ENCODE measurements at regions not wholly inside any gene's neighbourhood (a gene's known extent, or its start where the extent isn't known, plus 50 kb on each side); places are given as distances from the start of the nearest gene placed in this dataset.

DNA sequence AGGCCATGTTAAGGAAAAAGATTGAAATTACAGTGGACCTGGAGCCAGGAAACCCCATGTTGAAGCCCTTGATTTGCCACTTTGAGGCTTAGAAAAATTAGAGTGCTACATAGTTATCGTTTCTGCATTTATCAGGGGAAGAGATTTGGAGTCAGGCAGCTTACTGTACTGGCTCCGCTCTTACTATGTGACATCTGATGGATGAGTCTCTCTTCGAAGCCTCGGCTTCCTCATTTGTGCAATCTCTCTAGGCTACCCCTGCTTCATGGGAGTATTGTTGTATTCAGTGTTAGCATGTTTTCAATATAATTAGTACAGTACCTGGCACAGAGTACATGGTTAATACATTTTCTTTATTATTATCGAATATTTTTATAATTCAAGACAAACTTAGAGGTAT, 480.4 kb upstream of the USP24 start:
- Mint-ChIP-seq H3K27me3 (no peaks in the 10 kb centered on the region), H3K4me1 (no peaks in the 10 kb centered on the region), H3K4me3 (no peak overlapping the region), H3K9me3 (no peaks in the 10 kb centered on the region), H3K27ac (no peak overlapping the region), H3K36me3 (no peaks in the 10 kb centered on the region)
- ATAC-seq, result no peak

DNA sequence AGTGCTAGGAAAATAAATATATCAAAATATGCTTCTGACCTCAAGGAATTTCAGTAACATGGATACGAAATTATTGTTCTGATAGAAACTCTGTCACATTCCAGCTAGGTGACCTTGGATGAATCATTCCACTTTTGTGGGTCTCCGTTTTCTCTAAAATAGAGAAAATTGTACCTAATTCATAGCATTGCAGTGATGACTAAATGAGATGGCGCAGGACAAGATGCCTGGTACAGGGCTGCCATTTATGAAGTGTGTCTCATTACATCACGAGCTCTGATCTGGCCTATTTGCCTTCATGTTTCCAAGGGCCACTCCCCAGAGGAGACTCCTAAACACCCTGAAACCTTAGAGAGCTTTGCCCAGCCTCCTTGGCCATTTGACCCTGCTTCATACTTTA, 480.0 kb upstream of the USP24 start:
- no peak overlapping the region for H3K27ac Mint-ChIP-seq
- no peaks in the 10 kb centered on the region for H3K36me3 Mint-ChIP-seq
- no peak overlapping the region for H3K4me3 Mint-ChIP-seq
- no peaks in the 10 kb centered on the region for H3K4me1 Mint-ChIP-seq
- no peaks in the 10 kb centered on the region for H3K27me3 Mint-ChIP-seq
- ATAC-seq, result no peak
- H3K9me3 Mint-ChIP-seq, result no peaks in the 10 kb centered on the region

DNA sequence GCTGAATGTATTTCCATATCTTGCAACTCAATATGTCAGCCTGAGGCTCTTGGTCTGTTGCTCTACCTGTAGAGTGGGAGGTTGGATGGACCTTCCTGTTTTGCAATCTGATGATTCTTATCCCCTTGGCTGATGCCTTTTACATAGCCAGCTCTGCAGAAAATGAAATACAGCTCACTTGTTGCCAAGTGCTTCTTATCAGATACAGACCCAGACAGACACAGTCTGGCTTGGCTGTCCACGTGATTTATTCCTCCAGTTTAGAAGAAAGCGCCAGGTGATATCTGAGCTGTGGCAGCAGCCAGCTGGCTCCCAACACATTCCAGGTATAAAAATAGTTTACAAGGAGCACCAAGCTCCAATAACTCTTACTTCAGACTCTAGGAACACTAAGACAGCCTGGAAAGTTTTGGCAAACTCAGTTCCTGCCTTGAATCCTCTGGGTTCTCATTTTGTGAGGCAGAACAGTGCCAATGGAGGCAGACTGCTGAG, 479.2 kb upstream of the USP24 start:
- no peak for ATAC-seq
- no peaks in the 10 kb centered on the region for H3K36me3 Mint-ChIP-seq
- no peaks in the 10 kb centered on the region for H3K9me3 Mint-ChIP-seq
- no peaks in the 10 kb centered on the region for H3K4me1 Mint-ChIP-seq
- H3K27me3 Mint-ChIP-seq, result no peaks in the 10 kb centered on the region
- H3K27ac Mint-ChIP-seq, result no peak overlapping the region
- H3K4me3 Mint-ChIP-seq, result no peak overlapping the region

DNA sequence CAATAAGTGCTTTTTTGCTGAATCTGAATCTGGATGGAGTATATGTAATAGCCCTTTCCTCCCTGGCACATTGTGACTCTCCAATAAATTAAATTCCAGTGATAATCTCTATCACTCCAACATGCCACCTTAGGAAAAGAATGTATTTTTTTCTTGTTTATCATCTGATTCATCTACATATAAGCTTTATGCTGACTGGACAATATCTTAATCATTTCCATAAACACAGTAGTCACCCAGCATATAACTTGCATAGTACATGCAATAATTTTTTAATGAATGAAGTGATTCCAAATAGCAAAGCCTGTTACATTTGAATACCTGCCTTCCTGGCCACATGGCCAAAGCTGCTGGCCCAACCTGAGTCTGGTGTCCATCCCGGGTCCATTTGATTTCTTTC, 477.6 kb upstream of the USP24 start:
- Mint-ChIP-seq H3K9me3 (no peaks in the 10 kb centered on the region), H3K27me3 (peaks cover 9% of the 10 kb centered on the region), H3K4me3 (no peak overlapping the region), H3K4me1 (no peaks in the 10 kb centered on the region), H3K27ac (no peak overlapping the region), H3K36me3 (no peaks in the 10 kb centered on the region)
- ATAC-seq, result no peak

DNA sequence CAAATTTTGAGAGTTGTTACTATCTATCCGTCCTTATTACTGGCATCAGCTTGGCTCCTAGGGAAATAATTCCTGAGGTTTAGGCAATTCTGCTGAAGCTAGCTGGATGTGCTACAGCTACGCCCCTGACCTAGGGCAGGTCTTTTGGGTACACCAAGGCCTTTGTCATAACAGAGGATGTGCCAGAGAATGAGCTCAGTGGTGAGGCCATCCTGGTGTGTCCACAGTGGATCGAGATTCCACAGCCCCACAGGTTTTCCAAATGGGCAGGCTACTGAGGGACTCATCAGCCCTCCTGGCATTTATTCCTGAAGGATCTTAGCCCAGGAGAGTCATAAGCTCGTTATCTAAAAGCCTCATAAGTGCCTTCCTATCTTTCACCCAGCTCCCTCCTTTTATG, 475.2 kb upstream of the USP24 start:
- no peaks in the 10 kb centered on the region for H3K9me3 Mint-ChIP-seq
- no peaks in the 10 kb centered on the region for H3K4me1 Mint-ChIP-seq
- no peak for ATAC-seq
- H3K36me3 Mint-ChIP-seq, result no peaks in the 10 kb centered on the region
- H3K27me3 Mint-ChIP-seq, result peaks cover 26% of the 10 kb centered on the region
- no peak overlapping the region for H3K4me3 Mint-ChIP-seq
- H3K27ac Mint-ChIP-seq, result no peak overlapping the region

DNA sequence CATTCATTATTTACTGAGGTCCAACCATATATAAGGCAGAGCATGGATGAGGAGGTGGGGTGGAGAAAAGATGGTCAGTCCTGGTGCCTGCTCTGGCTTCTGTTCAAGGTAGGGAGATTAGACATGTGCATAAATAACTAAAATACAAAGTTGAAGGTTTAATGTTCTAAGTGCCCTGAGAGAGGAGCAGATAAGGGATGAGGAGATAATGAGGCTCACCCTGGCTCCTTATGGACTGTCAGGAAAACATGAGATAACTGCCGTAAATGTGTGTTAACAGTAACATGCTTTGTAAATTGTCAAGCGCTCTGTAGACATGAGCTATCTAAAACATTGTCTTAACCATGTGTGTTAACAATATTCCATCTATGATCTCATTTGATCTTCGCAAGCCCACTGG, 474.6 kb upstream of the USP24 start:
- no peak overlapping the region for H3K27ac Mint-ChIP-seq
- no peak for ATAC-seq
- no peaks in the 10 kb centered on the region for H3K9me3 Mint-ChIP-seq
- H3K36me3 Mint-ChIP-seq, result no peaks in the 10 kb centered on the region
- H3K4me3 Mint-ChIP-seq, result no peak overlapping the region
- H3K27me3 Mint-ChIP-seq, result peaks cover 26% of the 10 kb centered on the region
- H3K4me1 Mint-ChIP-seq, result no peaks in the 10 kb centered on the region

DNA sequence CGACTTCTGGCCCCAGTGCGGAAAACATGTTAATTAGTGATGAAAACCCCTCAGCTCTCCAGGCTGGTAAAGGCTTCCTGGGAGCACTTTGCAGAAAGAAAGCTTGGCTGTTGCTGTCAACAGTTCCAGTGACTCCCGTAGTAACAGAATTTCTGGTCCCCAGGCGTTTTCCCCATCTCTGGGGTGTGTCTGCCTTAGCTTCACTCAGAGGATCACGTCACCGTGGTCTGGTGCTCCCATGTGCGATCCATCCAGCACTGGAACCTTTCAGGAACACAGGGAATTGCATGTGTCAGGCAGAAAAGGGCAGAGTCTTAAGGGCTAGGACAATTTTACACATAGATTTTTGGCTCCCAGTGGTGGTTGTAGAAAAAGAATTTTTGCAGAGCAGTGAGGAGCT, 470.4 kb upstream of the USP24 start:
- no peak overlapping the region for H3K27ac Mint-ChIP-seq
- no peaks in the 10 kb centered on the region for H3K9me3 Mint-ChIP-seq
- peaks cover 33% of the 10 kb centered on the region for H3K27me3 Mint-ChIP-seq
- no peaks in the 10 kb centered on the region for H3K4me1 Mint-ChIP-seq
- ATAC-seq, result no peak
- H3K4me3 Mint-ChIP-seq, result no peak overlapping the region
- no peaks in the 10 kb centered on the region for H3K36me3 Mint-ChIP-seq

DNA sequence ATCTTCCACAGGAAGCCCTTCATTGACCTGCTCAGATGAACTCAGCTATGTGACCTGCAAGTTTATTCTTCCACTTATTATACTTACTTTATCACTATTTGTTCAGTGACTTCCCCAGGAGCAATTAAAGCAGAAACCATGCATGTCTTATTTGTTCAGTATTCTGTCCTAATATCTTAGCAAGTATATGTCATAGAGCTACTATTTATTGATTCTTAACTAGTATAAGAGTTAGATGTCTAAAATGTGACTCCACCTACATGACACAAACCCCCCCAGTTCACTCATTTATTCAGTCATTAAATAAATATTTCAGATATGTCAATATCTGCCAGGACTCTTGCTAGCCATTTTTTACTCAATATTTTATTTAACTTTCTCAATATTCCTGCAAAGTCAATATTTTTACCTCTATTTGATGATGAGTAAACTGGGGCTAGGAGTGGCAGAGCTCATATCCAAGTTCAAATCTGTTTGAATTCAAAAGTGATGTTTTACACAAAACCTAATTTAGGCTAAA, 469.0 kb upstream of the USP24 start:
- Mint-ChIP-seq H3K4me1 (no peaks in the 10 kb centered on the region), H3K4me3 (no peak overlapping the region), H3K36me3 (no peaks in the 10 kb centered on the region), H3K27me3 (peaks cover 34% of the 10 kb centered on the region), H3K9me3 (no peaks in the 10 kb centered on the region), H3K27ac (no peak overlapping the region)
- ATAC-seq, result no peak

DNA sequence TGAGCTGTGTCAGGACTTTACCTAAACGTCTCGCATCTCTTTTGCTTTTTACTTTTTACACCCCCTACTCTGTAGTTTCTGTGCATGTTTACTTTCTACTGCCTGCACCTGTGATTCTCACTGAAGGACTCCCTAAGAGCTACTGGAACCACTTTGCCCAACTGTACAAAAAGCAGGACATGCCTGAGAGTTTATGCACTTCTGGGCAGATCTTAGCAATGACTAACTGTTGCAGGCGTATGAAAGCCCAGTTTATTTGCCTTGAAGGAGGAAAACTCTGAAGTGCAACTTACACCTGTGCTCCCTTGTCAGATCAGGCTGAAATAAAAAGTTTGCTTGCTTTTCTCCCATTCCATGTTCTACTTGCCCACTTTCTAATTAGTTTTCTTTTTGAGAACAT, 467.0 kb upstream of the USP24 start:
- Mint-ChIP-seq H3K27me3 (peaks cover 27% of the 10 kb centered on the region), H3K4me1 (no peaks in the 10 kb centered on the region), H3K9me3 (no peaks in the 10 kb centered on the region), H3K27ac (no peak overlapping the region), H3K36me3 (no peaks in the 10 kb centered on the region), H3K4me3 (no peak overlapping the region)
- ATAC-seq, result no peak

DNA sequence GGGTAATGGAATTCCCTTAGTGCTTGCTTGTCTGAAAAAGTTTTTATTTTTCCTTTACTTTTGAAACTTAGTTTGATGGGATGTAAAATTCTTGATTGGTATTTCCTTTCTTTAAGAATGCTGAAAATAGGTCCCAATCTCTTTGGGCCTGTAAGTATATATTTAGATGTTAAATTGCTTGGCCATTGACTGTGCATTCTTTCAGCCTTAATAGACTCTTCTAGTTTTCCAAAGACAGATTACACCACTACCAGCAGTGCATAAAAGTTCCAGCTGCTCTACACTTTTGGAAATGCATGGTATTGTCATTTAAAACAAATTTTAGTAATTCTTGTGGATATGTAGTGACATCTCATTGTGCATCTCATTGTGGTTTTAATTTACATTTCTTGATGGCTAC, 464.8 kb upstream of the USP24 start:
- H3K36me3 Mint-ChIP-seq, result no peaks in the 10 kb centered on the region
- H3K4me3 Mint-ChIP-seq, result no peak overlapping the region
- no peaks in the 10 kb centered on the region for H3K4me1 Mint-ChIP-seq
- H3K27ac Mint-ChIP-seq, result no peak overlapping the region
- no peaks in the 10 kb centered on the region for H3K9me3 Mint-ChIP-seq
- peaks cover 16% of the 10 kb centered on the region for H3K27me3 Mint-ChIP-seq
- ATAC-seq, result no peak

DNA sequence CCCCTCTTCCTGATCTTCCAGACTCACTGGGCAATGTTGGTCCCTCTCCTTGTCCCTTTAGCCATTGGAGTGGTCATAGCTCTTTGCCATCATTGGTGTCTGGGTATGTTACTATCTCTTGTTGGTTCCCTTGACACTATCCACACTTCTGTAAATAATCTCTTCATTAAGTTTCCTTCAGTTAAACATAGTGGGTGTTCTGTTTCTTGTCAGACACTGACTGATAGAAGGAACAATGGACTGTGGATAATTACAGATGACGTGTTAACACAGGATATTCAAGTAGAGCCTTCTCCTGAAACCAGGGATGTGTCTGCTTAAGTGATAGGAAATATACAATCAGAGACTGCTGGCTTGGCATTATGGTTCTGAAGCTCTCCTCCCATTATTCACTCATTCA, 458.3 kb upstream of the USP24 start:
- Mint-ChIP-seq H3K27ac (no peak overlapping the region), H3K27me3 (no peaks in the 10 kb centered on the region), H3K9me3 (no peaks in the 10 kb centered on the region), H3K4me1 (no peaks in the 10 kb centered on the region), H3K36me3 (no peaks in the 10 kb centered on the region), H3K4me3 (no peak overlapping the region)
- no peak for ATAC-seq

DNA sequence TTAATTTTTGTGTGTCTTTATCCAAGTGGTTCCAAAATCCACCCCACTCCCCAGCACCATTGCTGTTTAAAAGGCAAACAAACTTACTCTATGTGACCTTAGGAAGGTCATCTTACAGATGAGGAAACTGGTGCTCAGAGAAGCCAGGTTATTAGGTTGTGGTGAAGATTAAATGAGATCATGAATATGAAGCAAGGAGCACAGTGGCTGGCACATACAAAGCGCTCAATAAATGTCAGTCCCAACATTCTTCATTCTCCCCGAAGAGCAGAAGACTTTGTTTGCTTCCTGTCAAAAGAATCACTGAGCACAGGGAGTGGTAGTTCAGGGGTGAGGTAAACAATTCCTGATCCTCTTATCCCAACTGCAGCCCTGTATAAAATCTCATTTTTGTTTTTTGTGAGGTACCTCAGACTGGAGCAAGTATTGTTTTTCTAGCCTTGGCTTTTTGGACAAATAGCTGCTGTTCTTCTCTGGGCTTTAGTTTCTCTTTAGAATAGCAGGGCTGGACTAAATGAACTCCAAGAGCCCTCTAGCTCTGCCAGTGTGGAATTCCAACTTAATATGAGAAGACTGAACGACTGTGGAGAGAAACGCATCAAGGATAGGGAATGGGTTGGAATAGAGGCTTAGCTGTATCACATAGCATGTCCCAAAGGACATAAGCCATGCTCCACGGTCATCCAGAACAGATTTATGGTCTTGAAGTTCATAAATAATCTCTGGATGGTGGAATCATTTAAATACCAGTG, 455.3 kb upstream of the USP24 start:
- H3K27me3 Mint-ChIP-seq, result no peaks in the 10 kb centered on the region
- no peak overlapping the region for H3K4me3 Mint-ChIP-seq
- ATAC-seq, result no peak
- H3K27ac Mint-ChIP-seq, result no peak overlapping the region
- H3K36me3 Mint-ChIP-seq, result no peaks in the 10 kb centered on the region
- no peaks in the 10 kb centered on the region for H3K9me3 Mint-ChIP-seq
- no peaks in the 10 kb centered on the region for H3K4me1 Mint-ChIP-seq

DNA sequence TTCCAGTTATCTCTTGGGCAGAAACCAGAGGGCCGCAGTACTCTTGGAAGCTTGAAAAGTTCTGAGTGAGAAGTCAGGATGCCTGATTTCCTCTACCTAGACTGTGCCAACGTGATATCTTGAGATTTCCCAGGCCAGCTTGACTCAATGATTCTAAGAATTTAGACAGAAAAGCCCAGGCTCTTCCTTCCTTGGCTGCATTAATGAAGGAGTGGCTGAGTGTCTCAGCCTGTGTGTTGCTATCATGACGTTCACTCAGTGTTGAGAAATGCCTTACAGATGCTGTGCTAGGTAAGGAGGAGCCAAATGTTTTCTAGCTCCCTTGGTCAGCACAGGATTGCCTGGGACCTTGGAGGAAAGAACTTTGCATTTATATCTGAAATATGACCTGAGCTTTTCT, 454.1 kb upstream of the USP24 start:
- Mint-ChIP-seq H3K27me3 (no peaks in the 10 kb centered on the region), H3K36me3 (no peaks in the 10 kb centered on the region), H3K27ac (no peak overlapping the region), H3K4me1 (no peaks in the 10 kb centered on the region), H3K4me3 (no peak overlapping the region), H3K9me3 (no peaks in the 10 kb centered on the region)
- no peak for ATAC-seq

DNA sequence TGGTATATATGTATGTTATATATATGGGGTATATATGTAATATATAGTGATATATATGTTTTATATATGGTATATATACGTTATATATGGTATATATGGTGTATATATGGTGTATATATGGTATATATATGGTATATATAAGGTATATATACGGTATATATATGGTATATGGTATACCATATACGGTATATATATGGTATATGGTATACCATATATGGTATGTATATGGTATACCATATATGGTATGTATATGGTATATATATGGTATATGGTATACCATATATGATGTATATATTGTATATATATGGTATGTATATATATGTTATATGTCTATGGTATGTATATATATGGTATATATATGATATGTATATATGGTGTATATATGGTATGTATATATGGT, 447.7 kb upstream of the USP24 start:
- Mint-ChIP-seq H3K36me3 (no peaks in the 10 kb centered on the region), H3K27ac (no peak overlapping the region), H3K9me3 (no peaks in the 10 kb centered on the region), H3K27me3 (no peaks in the 10 kb centered on the region), H3K4me1 (no peaks in the 10 kb centered on the region), H3K4me3 (no peak overlapping the region)
- no peak for ATAC-seq

DNA sequence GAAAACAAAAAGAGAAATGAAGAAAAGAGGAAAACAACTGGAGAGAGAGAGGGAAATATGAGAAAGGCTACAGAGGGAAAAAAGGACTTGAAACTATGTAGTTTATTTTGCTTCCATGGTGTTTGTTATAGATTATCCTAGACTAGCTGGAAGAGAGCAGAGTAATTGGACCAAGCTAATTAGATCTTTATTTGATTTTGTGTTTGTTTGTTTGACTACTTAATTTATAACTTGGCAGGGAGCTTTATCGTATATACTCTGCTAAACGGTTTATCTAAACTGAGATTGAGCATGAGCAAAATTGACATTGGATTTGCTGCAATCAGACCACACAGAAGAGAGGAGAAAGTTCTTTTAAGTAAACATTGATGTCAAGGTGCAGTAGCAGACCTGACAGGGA, 443.8 kb upstream of the USP24 start:
- H3K27ac Mint-ChIP-seq, result no peak overlapping the region
- no peaks in the 10 kb centered on the region for H3K4me1 Mint-ChIP-seq
- no peaks in the 10 kb centered on the region for H3K9me3 Mint-ChIP-seq
- H3K4me3 Mint-ChIP-seq, result no peak overlapping the region
- no peak for ATAC-seq
- H3K36me3 Mint-ChIP-seq, result no peaks in the 10 kb centered on the region
- no peaks in the 10 kb centered on the region for H3K27me3 Mint-ChIP-seq

DNA sequence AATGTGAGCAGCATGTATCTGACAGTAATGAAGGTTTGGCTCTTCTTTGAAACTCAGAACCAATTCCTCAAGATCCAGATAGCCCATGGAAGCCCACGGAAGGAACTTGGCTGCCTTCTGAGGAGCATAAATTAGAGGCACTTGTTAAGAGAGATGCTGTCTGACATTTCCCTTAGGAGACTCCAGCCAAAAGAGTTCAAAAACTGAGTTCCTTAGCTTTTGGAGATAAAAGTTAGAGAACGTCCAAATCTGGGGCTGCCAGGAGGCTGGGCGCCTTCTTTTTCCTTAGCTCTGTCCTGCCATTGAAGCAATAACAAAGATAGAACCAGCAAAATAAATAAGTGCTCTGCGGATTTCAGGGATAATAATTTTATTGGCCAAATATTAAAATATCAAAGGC, 439.6 kb upstream of the USP24 start:
- ATAC-seq, result no peak

More for the DNA sequence above, 439.6 kb upstream of the USP24 start:
- Mint-ChIP-seq H3K4me1 (no peaks in the 10 kb centered on the region), H3K9me3 (no peaks in the 10 kb centered on the region), H3K27ac (no peak overlapping the region), H3K27me3 (no peaks in the 10 kb centered on the region), H3K4me3 (no peak overlapping the region), H3K36me3 (no peaks in the 10 kb centered on the region)
